Bone marrow (tissue), 2 donors: ENCODE measurements at regions not wholly inside any gene's neighbourhood (a gene's known extent, or its start where the extent isn't known, plus 50 kb on each side); places are given as distances from the start of the nearest gene placed in this dataset.

Source experiments
- DNase-seq, 2 donors: peaks; one replicate each; lab custom pipeline; 2025; lab: John Stamatoyannopoulos, UW

DNA sequence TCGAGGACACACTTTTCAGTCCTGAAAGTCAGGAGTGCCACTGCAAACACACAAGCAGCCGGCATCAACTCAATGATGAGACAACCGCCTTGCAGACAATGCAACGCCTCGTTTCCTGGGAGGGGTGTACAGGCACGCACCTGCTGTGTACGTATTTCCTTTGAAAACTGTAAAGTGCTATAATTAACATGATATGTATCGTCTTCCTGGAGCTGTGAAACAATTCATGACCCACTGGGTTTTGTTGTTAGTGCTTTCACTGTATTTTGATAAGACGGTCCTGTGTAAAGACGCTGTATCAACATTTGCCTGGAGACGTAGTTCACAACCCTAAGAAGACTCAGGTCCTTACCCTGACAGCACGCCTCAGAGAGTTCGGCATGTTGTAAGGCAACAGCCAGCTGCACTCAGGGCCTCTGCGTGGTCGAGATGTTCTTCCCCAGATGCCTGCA lies 105.7 kb upstream of the ANO1 start:
- no peak for DNase-seq

DNA sequence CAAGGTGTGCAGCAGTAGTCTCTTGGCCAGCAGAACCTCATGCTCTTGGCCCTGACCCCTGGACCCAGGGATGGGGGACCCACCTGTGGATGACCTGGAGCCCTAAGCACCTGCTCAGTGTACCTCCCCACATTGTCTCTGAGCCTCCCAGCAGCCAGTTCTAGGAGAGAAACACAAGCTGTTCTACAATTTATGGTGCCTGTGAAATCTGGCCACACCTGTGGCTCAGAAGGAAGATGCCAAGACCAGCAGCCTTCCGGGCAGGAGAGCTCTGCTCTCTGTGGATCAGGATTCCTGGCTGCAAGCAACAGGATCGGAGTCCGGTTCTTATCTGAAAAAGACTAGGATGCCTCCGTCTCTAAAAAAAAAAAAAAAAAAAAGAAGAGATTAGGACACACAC lies 103.6 kb upstream of the ANO1 start:
- DNase-seq, result no peak

DNA sequence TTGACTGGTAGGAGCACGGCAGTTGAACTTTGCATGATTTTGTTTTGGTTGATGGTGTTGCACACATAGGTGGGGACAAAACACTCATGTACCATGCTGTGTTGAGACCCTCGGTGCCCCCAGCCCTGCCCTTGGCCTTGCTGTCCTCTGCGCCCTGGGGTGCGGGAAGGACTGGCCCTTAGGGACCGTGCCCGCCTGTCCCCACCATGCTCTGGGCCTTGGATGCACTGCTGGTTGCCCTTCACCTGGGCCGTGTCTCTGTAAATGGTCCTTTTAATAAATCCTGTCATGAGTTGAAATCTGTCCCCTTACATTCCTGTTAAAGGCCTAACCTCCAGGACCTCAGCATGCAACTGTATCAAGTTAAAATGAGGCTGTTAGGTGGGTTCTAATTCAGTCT lies 102.3 kb upstream of the ANO1 start:
- no peak for DNase-seq

DNA sequence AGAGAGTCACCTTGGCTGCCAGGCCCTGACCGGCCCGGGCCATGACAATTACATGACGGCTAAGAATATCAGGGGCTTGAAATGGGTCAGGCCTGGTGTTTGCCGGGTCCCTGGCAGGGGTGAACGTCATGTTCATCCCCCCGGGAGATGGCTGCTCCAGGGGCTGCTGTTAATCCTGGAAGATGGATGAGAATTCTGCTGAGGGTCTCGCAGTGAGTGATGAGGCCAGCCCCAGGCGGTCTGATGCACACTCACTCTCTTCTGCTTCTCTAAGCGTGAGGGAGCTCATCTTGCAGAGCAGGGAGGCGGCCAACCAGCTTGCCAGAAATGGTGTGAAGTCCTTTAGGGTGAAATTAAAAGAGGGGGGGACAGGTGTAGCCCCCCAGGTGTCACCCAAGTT lies 101.3 kb upstream of the ANO1 start:
- DNase-seq, result no peak

DNA sequence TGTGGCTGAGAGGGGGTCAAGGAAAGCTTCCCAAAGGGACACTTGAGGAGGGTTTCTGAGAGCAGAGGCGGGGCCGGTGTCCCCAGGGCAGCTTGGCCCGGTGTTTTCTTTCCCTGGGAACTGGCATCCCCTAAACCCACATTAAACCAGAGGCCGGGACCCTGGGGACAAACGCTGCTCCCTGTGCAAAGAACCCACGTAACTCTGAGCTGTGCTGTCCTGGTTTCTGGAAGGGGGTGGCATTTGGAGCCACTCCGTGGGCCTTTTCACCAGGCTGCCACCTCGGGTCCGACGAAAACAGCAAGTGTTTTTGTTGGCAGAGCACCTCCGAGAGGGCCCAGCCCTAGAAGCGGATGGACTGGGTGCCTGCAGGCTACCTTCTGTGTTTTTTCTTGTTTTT lies 100.2 kb upstream of the ANO1 start:
- no peak for DNase-seq

DNA sequence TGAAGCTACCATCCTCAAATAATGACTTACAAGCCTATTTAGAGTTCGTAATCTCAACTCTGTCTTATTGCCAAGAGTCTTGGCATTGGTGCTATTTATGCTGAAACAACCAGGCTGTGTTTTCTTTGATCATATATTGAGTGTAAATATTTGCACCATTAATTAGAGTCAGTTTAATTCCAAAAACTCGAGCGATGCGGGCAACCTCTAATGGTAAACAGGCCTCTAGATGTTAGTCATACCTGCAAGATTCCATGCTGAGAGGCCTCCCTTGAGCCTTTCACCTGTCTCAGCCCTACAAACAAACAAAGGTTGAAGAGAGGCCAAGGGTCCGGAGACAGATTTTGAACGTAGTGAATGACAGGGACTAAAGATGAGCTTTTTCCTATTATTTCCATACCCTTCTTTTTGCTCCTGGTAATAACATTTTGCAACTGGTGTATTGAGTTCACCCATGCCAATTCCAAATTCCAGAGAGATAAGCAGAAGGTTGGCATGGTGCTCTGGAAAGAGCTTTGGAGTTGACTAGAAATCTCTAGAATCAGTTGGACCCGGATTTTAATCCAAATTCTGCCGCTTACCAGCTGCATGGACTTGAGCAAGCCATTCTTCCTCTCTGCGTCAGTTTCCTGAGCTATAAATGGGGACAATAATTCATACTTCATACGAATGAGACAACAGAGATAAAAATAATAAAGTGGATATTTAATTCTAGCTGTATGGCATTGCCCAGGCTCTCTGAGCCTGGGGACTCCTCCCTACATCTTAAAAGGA lies 99.1 kb upstream of the ANO1 start:
- no peak for DNase-seq

DNA sequence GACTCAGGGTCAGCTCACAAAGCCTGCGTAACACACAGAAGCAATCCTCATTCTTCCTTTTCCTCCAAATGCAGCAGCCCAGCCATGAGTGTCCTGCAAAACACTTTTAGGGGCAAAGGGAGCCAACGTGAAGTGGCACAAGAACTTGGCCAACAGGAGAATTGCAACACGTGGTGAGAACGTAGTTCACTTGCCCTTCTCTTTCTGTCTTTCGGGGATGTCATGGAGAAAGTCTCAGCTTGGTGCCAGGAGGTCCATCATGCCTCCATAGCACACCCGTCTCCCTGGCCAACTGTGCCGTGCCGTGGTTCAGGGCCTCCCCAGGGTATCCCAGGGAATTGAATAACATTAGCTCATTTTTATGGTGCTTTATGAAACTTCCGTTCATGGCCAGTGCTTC lies 98.5 kb upstream of the ANO1 start:
- no peak for DNase-seq

DNA sequence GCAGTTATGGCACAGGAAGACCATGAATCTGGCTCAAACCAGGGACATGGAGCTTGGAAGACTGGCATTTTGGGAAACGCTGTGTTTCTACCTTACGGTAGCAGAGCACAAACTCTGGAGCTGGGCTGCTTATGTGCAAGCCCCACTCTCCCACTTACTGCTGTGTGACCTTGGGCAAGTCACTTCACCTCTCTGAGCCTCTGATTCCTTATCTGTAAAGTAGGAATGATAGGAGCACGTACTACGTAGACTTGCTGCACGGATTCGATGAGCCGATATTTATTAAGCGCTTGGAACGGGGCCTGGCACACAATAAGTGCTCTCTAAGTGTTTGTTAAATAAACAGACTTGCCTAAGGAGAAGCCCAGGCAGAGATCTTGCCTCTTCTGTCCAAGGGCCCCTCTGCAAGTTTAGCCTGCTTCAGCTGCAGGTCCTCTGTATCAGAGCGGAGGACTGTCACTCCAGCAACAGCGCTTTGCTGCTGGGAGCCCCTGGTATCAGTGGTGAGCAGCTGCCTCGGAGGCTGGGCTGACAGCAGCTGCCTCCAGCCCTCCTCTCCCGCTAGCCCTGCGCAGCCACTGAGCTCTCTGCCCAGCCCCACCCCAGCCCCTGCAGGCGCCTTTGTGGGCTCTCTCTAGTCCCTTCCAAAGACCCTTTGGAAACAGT lies 96.9 kb upstream of the ANO1 start:
- DNase-seq, result no peak

DNA sequence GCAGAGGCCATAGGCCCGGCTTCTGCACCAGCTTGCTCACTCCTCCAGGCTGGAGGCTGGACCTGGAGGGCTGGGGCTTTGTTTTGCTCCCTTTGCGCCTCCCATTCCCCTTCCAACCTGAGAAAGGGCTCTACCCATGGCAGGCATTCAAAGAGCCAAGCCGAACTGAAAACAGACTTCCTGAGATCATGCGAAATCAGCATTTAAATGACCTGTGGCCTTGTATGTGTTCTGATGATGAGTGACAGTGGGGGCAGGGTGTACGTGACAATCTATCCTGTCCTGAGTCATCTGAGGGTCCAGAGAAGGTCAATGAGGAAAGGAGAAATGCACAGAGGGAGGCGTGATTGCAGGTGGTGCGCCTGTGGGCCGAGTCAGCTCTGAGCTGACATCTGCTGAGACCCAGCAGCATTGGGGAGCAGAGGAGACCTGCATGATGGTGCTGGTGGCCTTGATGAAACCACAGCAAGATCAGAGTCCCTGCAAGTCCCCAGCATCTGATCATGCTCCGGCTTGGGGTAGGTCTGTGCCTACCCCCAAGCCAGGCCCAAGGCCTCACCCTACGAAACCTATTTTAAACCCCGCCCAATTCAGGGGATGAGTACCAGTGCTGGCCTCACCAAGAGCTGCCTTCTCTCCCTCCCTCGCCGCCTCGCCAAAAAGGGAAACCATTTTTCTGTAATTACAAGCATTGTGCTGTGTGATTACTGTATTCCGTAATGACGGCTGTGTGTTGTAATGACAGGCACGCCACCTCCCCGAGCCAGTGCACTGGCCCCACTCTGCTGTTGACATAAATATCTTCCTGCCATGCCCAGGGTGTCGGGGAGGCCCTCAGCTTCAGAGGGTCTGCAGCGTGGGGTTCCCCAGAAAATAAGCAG lies 95.2 kb upstream of the ANO1 start:
- DNase-seq, result no peak

DNA sequence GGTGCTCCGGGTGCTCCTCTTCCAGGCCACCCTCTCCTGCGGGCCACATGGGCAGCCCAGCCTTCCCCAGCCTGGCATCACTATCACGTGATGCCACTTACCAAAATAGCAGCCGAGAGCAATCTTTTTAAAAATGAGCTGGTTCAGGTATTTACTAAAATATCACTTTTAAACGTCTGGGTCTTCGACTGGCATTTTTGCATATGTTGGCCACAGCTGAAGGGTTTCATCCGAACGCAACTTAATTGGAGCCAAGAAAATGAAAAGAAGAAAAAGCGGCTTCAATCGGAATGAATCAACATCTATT lies 94.6 kb upstream of the ANO1 start:
- no peak for DNase-seq

DNA sequence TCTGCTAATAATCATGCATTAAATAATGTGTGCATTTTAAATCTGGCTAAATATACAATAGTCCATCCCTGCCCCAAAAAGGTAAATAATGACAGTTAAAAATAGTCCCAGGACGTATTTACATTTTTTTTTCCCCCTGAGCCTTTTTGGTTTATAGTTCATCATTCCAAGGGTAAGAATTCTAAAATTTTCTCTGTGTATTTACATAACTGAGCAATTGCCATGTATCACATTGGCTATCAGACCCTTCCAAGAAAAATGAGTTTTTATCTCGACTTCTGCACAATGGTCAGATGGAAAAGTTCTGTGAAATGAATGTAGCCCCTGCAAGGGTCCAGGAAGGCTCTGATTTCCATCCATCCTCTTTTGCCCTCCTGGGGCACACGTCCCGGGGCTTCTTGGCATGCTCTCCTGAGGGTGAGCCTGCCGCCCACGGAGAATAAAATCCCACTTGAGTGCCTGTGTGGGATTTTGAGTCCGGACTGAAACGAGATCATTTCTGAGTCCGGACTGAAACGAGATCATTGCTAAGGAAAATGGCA lies 94.1 kb upstream of the ANO1 start:
- no peak for DNase-seq

DNA sequence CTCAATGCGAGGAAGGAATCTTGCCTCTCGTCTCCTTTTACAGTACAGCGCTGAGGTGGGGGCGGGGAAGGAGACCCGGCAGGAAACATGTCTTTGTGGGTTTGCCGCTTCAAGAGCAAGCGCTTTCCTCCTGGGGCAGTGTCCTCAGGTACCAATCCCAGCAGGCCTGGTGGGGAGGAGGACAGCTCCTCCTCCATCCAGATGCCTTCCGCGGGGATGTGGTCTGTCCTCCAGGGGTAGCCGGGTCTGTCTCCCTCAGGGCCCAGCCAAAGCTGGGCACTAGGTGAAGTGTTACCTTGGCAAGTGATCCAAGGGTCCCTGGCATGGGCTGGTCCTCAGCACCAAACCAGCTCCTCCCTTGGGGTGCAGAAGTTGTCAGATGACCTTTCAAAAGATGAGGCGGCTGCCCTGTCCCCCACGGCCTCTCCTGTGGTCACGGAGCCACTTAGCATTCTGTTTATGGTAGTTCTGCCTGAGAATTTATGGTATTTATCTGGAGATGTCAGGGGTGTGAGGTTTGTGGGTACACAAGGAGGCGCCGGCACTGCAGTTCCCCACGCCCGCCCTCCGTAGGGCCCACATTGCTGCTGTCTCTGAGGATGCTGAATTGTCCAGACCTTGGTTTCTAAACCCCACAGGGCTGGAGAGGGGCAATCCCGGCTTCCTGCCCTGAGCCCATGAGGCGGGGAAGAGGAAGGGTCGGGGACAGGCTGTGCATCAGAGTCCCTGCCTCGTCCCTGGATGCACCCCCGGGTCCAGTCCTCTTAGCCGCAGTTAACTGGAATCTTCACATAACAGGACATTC lies 93.5 kb upstream of the ANO1 start:
- no peak for DNase-seq

DNA sequence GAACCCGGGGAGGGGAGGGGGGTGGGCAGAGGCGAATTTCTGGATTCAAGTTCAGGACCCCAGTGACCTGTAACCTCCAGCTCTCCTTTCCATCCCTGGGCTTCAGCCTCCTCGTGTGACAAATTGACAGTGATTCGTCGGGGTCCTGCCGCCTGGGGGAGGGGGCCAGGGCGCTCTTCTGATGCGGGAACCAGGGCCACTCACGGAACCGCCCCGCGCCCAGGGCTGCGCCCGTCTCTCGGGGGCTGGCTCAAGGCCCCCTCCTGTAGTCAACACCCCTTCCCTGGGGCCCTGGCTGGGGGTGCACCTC lies 92.8 kb upstream of the ANO1 start:
- DNase-seq, result no peak

DNA sequence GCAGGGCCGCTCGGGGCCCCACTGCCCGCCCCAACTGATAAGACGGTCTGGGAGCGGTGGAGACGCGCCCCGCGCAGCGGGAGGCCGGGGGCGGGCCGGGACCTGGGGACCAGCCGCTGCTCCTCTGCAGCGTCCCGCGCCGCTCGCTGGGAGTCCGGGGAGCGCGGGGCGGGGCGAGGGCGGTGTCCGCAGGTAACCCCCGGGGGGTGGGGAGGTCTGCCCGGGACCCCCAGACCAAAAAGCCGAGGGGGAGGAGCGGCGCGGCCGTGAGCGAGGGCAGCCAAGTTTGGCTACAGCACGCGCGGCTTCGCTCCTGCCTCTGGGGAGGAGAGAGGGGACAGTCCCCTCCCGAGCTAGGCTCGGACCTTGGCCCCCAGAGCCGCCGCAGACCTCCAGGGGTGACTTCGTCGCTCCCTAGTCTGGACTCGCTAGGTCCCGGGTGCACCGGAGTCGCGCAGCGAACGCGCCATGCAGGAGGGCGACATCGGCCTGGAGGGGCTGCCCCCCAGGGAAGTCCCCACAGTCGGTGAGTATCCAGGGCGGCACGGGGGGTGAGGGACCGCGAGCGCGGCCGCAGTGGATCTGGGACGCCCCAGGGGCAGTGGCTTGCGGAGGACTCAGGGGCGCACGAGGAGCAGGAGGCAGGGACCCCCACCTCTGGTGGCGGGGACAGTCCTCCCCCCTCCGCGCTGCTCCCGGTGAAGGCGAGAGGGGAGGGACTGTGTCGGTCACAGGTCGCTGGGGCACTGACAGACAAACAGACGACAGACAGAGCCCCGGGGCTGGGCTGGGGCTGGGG lies 92.3 kb upstream of the ANO1 start:
- DNase-seq, result no peak

DNA sequence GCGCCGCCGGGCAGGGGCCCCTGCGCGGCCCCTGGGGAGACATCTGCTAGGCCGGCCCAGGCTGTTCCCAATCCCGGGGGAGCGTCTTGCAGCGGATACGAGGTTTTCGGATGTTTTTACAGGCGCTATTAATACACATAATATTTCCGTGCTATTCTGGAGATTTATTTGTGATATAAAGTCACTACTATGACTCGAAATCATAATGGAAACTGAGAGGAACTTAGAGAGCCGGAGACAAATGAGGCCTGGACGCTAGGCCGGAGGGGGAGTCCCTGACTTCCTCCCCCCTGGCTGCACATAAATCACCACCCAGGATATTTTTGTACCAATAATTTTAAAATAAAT lies 91.7 kb upstream of the ANO1 start:
- DNase-seq, result no peak

DNA sequence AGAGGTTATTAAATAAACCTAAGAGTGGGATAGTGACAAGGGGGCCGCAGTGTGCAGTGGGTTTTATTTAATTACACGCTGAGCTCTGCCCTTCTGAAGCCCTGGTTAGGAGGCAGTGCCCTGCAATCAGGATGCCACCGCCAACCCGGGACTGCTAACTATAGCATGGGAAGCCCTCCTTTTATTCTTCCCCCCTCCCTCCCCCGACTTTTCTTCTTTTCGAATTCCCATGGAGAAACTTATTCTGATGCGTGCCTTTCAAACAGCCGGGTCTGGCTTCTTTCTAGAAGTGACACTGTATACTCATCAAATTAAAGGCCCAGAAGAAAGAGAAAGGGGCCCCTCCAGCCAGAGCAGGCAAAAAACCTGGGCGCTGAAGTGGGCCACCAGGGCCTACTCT lies 91.3 kb upstream of the ANO1 start:
- no peak for DNase-seq

DNA sequence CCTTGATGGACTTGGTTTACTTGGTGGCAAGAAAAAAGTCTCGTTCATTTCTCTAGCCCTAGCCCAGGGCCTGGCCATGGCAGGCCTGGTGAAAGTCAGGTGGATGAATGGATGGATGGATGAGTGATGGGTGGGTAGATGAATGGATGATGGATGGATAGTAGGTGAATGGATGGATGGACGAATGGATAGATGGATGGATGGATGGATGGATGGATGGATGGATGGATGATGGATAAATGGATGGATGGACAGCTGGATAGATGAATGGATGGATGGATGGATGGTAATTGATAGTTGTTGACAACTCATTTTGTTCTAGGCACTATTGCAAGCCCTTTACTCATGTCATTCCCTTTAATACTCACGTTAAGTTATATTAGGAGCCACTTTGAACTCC lies 86.1 kb upstream of the ANO1 start:
- no peak for DNase-seq

DNA sequence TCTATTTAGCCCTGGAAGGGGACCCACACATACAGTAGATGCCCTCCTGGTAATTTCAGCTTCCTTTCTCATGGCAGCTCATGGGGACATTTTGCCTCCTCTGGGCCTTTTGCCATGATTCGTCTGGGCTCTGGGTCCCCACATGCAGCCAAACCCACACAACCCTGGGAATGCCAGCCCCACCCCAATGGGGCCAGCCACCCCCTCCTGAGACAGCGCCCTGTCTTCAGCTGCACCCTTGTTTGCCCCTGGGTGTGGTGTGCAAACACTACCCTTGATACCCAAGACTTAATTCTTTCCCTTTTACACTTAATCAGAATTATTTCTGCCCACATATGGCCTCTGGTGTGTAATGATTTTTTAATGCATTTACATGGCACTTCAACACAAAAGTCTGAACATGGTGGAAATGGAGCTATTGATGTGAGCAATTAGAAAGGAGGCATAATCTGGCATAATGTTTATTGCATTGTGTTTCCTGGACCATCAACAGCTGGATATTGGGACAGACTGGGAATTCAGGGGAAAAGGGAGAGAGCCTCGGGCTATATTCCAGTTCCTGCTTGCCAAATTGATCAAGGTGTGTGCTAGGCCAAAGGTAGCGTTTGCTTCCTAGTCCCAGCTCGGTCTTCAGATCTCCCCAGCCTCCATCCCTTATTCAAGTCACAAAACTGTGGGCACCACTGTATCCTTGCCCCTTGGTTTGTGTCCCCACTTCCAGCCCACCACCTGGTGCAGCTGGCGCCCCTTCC lies 85.0 kb upstream of the ANO1 start:
- DNase-seq, result no peak

DNA sequence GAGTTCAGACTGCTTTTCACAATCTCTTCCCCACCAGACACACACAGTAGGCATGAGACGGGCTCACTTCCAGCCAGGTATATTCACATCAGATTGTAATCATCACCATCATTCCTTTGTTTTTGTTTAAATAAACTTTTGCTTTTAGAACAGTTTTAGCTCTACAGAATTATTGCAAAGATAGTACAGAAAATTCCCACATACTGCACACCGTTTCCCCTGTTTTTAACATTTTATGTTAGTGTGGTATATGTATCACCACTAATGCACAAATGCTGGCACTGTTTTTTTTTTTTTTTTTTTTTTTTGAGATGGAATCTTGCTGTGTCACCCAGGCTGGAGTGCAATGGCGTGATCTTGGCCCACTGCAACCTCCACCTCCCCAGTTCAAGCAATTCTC lies 83.3 kb upstream of the ANO1 start:
- no peak for DNase-seq

DNA sequence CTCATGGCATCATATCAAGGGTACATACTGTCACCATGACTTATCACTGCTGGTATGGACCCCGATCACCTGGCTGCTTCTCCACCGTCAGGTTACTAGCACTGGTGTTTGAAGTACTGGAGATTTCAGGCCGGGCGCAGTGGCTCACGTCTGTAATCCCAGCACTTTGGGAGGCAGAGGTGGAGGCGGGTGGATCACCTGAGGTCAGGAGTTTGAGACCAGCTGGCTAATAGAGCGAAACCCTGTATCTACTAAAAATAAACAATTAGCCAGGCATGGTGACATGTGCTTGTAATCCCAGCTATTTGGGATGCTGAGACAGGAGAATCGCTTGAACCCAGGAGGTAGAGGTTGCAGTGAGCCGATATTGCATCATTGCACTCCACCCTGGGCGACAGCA lies 82.4 kb upstream of the ANO1 start:
- DNase-seq, result no peak

DNA sequence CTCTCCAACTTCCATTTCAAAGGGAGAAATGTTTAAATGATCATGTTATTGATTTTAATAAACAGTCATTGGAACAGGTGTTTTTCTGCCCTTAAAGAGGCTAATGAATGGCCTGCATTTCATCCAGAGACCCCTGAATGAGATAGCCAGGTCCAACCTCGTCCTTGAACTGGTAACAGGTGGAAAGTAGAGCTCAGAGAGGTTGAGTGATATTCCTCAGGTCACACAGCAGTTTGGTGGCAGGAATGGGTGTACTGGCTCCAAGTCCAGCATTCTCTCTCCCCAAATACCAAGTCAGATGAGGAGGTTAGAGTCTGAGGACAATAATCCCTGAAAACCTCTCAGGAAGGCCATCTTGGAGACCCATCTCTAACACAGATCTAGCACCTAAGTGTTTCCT lies 81.7 kb upstream of the ANO1 start:
- no peak for DNase-seq
